ENCODE measurements at regions not wholly inside any gene's neighbourhood (a gene's known extent, or its start where the extent isn't known, plus 50 kb on each side); places are given as distances from the start of the nearest gene placed in this dataset.

- TF ChIP-seq LEF1 (IDR thresholded peaks at IDR 0.05; ENCODE audit: borderline replicate concordance) (no peak), SUZ12 (IDR thresholded peaks at IDR 0.05) (no peak), ELF4 (IDR thresholded peaks at IDR 0.05) (no peak), BHLHE40 (IDR thresholded peaks at IDR 0.05; ENCODE audit: borderline replicate concordance) (no peak), NFRKB (IDR thresholded peaks at IDR 0.05) (no peak)
- TF ChIP-seq, protein P1, sequence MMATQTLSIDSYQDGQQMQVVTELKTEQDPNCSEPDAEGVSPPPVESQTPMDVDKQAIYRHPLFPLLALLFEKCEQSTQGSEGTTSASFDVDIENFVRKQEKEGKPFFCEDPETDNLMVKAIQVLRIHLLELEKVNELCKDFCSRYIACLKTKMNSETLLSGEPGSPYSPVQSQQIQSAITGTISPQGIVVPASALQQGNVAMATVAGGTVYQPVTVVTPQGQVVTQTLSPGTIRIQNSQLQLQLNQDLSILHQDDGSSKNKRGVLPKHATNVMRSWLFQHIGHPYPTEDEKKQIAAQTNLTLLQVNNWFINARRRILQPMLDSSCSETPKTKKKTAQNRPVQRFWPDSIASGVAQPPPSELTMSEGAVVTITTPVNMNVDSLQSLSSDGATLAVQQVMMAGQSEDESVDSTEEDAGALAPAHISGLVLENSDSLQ (IDR thresholded peaks at IDR 0.05), result no peak
- ChIA-PET CTCF (no interaction called here), POLR2A (no interaction called here)
- no peak for DNase-seq (ENCODE audit: extremely low spot score)
Measured at GRCh38 chr4:176968094-176968493, 175.4 kb upstream of the VEGFC start.

GRCh38 chr4:176969011-176969410 is 176.3 kb upstream of the VEGFC start:
- CTCF ChIA-PET, result no interaction called here
- TF ChIP-seq CTBP1 (IDR thresholded peaks at IDR 0.05; ENCODE audit: borderline replicate concordance) (no peak), ARNT (IDR thresholded peaks at IDR 0.05) (no peak), ZNF384 (IDR thresholded peaks at IDR 0.05) (no peak), LEF1 (IDR thresholded peaks at IDR 0.05; ENCODE audit: borderline replicate concordance) (no peak), SP1 (IDR thresholded peaks at IDR 0.05) (no peak), NFRKB (IDR thresholded peaks at IDR 0.05) (no peak), FOXM1 (IDR thresholded peaks at IDR 0.05; ENCODE audit: borderline replicate concordance) (no peak), TARDBP (IDR thresholded peaks at IDR 0.05) (no peak), HDGF (IDR thresholded peaks at IDR 0.05; ENCODE audit: borderline replicate concordance) (no peak), SUZ12 (IDR thresholded peaks at IDR 0.05) (no peak), ELF4 (IDR thresholded peaks at IDR 0.05) (no peak), FOXK2 (IDR thresholded peaks at IDR 0.05) (no peak), FOXA1 (IDR thresholded peaks at IDR 0.05) (no peak), L3MBTL2 (conservative IDR thresholded peaks at IDR 0.05) (no peak), BHLHE40 (IDR thresholded peaks at IDR 0.05; ENCODE audit: borderline replicate concordance) (no peak)
- TF ChIP-seq, protein P1 (IDR thresholded peaks at IDR 0.05), result no peak
- POLR2A ChIA-PET, result no interaction called here
- DNase-seq (ENCODE audit: extremely low spot score), result no peak

DNA sequence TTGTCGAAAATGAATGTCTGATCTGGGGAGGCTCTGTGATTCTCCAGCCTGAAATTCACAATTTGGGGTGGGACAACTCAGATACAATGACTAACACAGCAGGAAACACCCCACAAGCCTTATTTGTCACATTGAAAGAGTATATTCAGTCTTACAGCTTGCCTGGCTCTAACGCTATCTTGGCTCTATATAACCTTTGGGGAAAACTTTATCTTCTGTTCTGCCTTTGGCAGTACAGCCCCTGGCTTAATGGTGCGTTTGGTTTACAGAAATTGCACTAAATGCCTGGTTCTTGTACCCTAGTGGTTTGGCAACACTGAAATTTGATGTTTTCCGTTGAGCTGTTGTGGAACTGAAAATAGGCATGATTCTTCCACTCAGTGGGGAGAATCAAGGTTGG is 178.1 kb upstream of the VEGFC start:
- ChIA-PET POLR2A (no interaction called here), CTCF (interaction anchor here (0.6 to 0.7 kb wide), 2 partner anchors 77 to 551 kb away, joined by 3 read pairs; no protein-coding TSS in a partner anchor)
- TF ChIP-seq FOXA1 (IDR thresholded peaks at IDR 0.05), result no peak
- TF ChIP-seq TARDBP (IDR thresholded peaks at IDR 0.05), result no peak
- TF ChIP-seq ARNT (IDR thresholded peaks at IDR 0.05), result no peak
- TF ChIP-seq FOXM1 (IDR thresholded peaks at IDR 0.05; ENCODE audit: borderline replicate concordance), result no peak
- TF ChIP-seq FOXK2 (IDR thresholded peaks at IDR 0.05), result no peak
- TF ChIP-seq, protein P1 (IDR thresholded peaks at IDR 0.05), result no peak
- TF ChIP-seq CTBP1 (IDR thresholded peaks at IDR 0.05; ENCODE audit: borderline replicate concordance), result no peak
- TF ChIP-seq SP1 (IDR thresholded peaks at IDR 0.05), result no peak
- no peak for TF ChIP-seq ELF4 (IDR thresholded peaks at IDR 0.05)
- TF ChIP-seq SUZ12 (IDR thresholded peaks at IDR 0.05), result no peak
- TF ChIP-seq L3MBTL2 (conservative IDR thresholded peaks at IDR 0.05), result no peak
- no peak for TF ChIP-seq BHLHE40 (IDR thresholded peaks at IDR 0.05; ENCODE audit: borderline replicate concordance)
- no peak for TF ChIP-seq LEF1 (IDR thresholded peaks at IDR 0.05; ENCODE audit: borderline replicate concordance)
- no peak for TF ChIP-seq HDGF (IDR thresholded peaks at IDR 0.05; ENCODE audit: borderline replicate concordance)
- TF ChIP-seq NFRKB (IDR thresholded peaks at IDR 0.05), result no peak
- TF ChIP-seq ZNF384 (IDR thresholded peaks at IDR 0.05), result no peak
- DNase-seq (ENCODE audit: extremely low spot score), result no peak

DNA sequence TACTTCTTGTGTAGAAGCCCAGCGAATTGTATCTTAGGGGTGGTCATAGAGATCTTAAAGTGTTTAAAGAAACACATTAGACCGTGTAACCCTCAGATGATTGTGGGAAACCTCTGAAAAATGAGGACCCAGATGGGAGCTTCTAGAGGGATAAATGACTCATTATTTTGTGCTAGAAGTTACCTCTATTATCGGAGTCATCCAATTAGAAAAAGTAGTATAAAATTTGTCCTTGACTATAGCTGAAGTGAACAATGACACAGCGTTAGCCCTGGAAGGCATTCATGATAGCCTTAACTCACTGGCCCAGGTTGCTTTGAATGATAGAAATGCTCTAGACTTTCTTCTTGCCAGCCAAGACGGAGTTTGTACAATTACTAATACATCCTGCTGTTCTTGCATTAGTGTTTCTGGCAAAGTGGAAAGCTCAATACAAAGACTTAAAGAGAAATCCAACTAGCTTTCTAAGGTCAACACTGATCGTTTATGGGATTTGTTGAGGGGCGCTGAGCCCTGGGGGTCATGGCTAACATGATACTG is 178.9 kb upstream of the VEGFC start:
- TF ChIP-seq LEF1 (IDR thresholded peaks at IDR 0.05; ENCODE audit: borderline replicate concordance), result no peak
- ChIA-PET CTCF (no interaction called here), POLR2A (no interaction called here)
- DNase-seq (ENCODE audit: extremely low spot score), result no peak

GRCh38 chr4:176979416-176979815 is 186.7 kb upstream of the VEGFC start:
- CTCF ChIA-PET, result no interaction called here
- POLR2A ChIA-PET, result no interaction called here
- no peak for TF ChIP-seq FOXK2 (IDR thresholded peaks at IDR 0.05)
- no peak for TF ChIP-seq CTBP1 (IDR thresholded peaks at IDR 0.05; ENCODE audit: borderline replicate concordance)
- TF ChIP-seq SUZ12 (IDR thresholded peaks at IDR 0.05), result no peak
- no peak for TF ChIP-seq L3MBTL2 (conservative IDR thresholded peaks at IDR 0.05)
- no peak for TF ChIP-seq ELF4 (IDR thresholded peaks at IDR 0.05)
- no peak for TF ChIP-seq ZNF384 (IDR thresholded peaks at IDR 0.05)
- TF ChIP-seq BHLHE40 (IDR thresholded peaks at IDR 0.05; ENCODE audit: borderline replicate concordance), result no peak
- TF ChIP-seq LEF1 (IDR thresholded peaks at IDR 0.05; ENCODE audit: borderline replicate concordance), result no peak
- no peak for TF ChIP-seq FOXM1 (IDR thresholded peaks at IDR 0.05; ENCODE audit: borderline replicate concordance)
- no peak for TF ChIP-seq SP1 (IDR thresholded peaks at IDR 0.05)
- no peak for TF ChIP-seq HDGF (IDR thresholded peaks at IDR 0.05; ENCODE audit: borderline replicate concordance)
- no peak for TF ChIP-seq TARDBP (IDR thresholded peaks at IDR 0.05)
- TF ChIP-seq, protein P1 (IDR thresholded peaks at IDR 0.05), result no peak
- TF ChIP-seq ARNT (IDR thresholded peaks at IDR 0.05), result no peak
- TF ChIP-seq FOXA1 (IDR thresholded peaks at IDR 0.05), result no peak
- no peak for TF ChIP-seq NFRKB (IDR thresholded peaks at IDR 0.05)
- no peak for DNase-seq (ENCODE audit: extremely low spot score)

DNA sequence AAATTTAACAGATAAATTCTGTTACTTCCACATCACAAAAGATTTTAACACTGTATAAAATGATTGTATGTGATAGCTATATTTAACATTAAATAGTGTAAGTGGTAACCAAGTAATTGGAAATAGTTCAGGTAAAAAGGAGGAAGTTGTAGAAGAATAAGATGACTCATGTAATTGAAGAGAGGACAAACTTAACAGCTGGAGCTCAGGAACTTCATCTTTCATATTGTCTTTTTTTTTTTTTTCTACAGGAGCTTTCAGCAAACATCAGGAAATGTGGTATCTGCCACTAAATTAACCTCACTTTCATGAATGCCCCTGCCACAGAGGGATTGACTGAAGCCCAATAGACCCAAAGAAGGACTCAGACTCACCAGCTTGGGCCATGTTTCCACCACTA is 188.4 kb upstream of the VEGFC start:
- TF ChIP-seq SP1 (IDR thresholded peaks at IDR 0.05) (no peak), L3MBTL2 (conservative IDR thresholded peaks at IDR 0.05) (no peak), FOXK2 (IDR thresholded peaks at IDR 0.05) (no peak)
- no peak for DNase-seq (ENCODE audit: extremely low spot score)
- POLR2A ChIA-PET, result no interaction called here
- CTCF ChIA-PET, result no interaction called here

Data from HEK293T (cell line).